ENCODE measurements at regions not wholly inside any gene's neighbourhood (a gene's known extent, or its start where the extent isn't known, plus 50 kb on each side); places are given as distances from the start of the nearest gene placed in this dataset.
"Not testable (repeated sequence)": the region's sequence is repeated elsewhere in the genome, so short reads cannot be mapped to it uniquely, and the experiment has no call there.

- no peaks in the 10 kb centered on the region for H3K4me1 Mint-ChIP-seq
- no peak overlapping the region for H3K27ac Mint-ChIP-seq
- H3K9me3 Mint-ChIP-seq, result no peaks in the 10 kb centered on the region
- H3K27me3 Mint-ChIP-seq, result no peaks in the 10 kb centered on the region
- H3K36me3 Mint-ChIP-seq, result no peaks in the 10 kb centered on the region
- H3K4me3 Mint-ChIP-seq, result no peak overlapping the region
Measured at GRCh38 chr10:131033166-131034085, 278.1 kb downstream of the TCERG1L start.

GRCh38 chr10:131034451-131034850 lies 277.1 kb downstream of the TCERG1L start:
- no peak overlapping the region for H3K4me3 Mint-ChIP-seq
- H3K4me1 Mint-ChIP-seq, result no peaks in the 10 kb centered on the region
- no peaks in the 10 kb centered on the region for H3K27me3 Mint-ChIP-seq
- no peak overlapping the region for H3K27ac Mint-ChIP-seq
- H3K9me3 Mint-ChIP-seq, result no peaks in the 10 kb centered on the region
- no peaks in the 10 kb centered on the region for H3K36me3 Mint-ChIP-seq

- no peak overlapping the region for H3K27ac Mint-ChIP-seq
- H3K36me3 Mint-ChIP-seq, result no peaks in the 10 kb centered on the region
- H3K9me3 Mint-ChIP-seq, result peaks cover 0 to 6% (median 1%) of the 10 kb centered on the region in 3 donors
- H3K4me1 Mint-ChIP-seq, result no peaks in the 10 kb centered on the region
- H3K27me3 Mint-ChIP-seq, result peaks cover 1% of the 10 kb centered on the region
- H3K4me3 Mint-ChIP-seq, result no peak overlapping the region
Measured at GRCh38 chr10:131035779-131036178, 275.7 kb downstream of the TCERG1L start.

GRCh38 chr10:131038056-131038455 lies 273.5 kb downstream of the TCERG1L start:
- H3K9me3 Mint-ChIP-seq, result peaks cover 0 to 6% (median 4%) of the 10 kb centered on the region in 3 donors

GRCh38 chr10:131041031-131041430 lies 270.5 kb downstream of the TCERG1L start:
- peaks cover 1% of the 10 kb centered on the region for H3K27me3 Mint-ChIP-seq
- H3K4me3 Mint-ChIP-seq, result no peak overlapping the region
- H3K27ac Mint-ChIP-seq, result no peak overlapping the region
- peaks cover 0 to 6% (median 6%) of the 10 kb centered on the region in 3 donors for H3K9me3 Mint-ChIP-seq
- no peaks in the 10 kb centered on the region for H3K4me1 Mint-ChIP-seq
- no peaks in the 10 kb centered on the region for H3K36me3 Mint-ChIP-seq

More at GRCh38 chr10:131038056-131038455, 273.5 kb downstream of the TCERG1L start:
- no peak overlapping the region for H3K4me3 Mint-ChIP-seq
- peaks cover 1% of the 10 kb centered on the region for H3K27me3 Mint-ChIP-seq
- no peaks in the 10 kb centered on the region for H3K4me1 Mint-ChIP-seq
- no peaks in the 10 kb centered on the region for H3K36me3 Mint-ChIP-seq
- no peak overlapping the region for H3K27ac Mint-ChIP-seq

DNA sequence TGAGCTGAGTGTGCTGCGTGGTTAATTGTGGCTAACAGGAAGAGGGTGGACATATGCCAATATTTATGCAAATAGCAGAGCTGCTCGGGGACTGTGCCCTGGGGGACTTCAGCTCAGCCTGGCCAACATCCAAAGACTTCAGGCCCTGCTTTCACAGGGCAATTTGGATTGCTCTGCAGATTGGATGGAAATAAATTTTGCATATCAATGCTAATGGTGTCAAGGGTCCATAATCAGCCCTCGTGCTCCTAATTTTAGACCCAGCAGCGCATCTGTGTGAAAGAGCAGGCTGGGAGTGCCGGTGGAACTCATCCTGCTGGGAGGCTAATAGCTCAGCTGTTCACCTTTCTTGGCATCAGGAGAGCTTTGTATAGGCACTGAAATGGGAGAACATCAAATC lies 270.1 kb downstream of the TCERG1L start:
- no peak overlapping the region for H3K4me3 Mint-ChIP-seq
- peaks cover 1% of the 10 kb centered on the region for H3K27me3 Mint-ChIP-seq
- no peaks in the 10 kb centered on the region for H3K4me1 Mint-ChIP-seq
- H3K27ac Mint-ChIP-seq, result no peak overlapping the region
- peaks cover 0 to 8% (median 6%) of the 10 kb centered on the region in 3 donors for H3K9me3 Mint-ChIP-seq
- no peaks in the 10 kb centered on the region for H3K36me3 Mint-ChIP-seq

- H3K36me3 Mint-ChIP-seq, H3K9me3 Mint-ChIP-seq, H3K4me1 Mint-ChIP-seq, H3K27me3 Mint-ChIP-seq, H3K27ac Mint-ChIP-seq, H3K4me3 Mint-ChIP-seq: not testable (repeated sequence)
Measured at GRCh38 chr10:131042015-131042414, 269.5 kb downstream of the TCERG1L start.
